ENCODE measurements at regions not wholly inside any gene's neighbourhood (a gene's known extent, or its start where the extent isn't known, plus 50 kb on each side); places are given as distances from the start of the nearest gene placed in this dataset.

GRCh38 chr2:237271698-237272652, 142.0 kb downstream of the COL6A3 start:
- H3K36me3 Mint-ChIP-seq (ENCODE audit: low read depth): no peaks in the 10 kb centered on the region
- H3K9me3 Mint-ChIP-seq: no peaks in the 10 kb centered on the region
- peaks cover 15% of the 10 kb centered on the region for H3K27me3 Mint-ChIP-seq
- ChIA-PET POLR2A (no interaction called here), CTCF (no interaction called here)
- no peak overlapping the region for H3K27ac Mint-ChIP-seq
- no peak overlapping the region for H3K4me3 Mint-ChIP-seq
- H3K4me1 Mint-ChIP-seq: no peaks in the 10 kb centered on the region
- no peak for DNase-seq
